ENCODE measurements at regions not wholly inside any gene's neighbourhood (a gene's known extent, or its start where the extent isn't known, plus 50 kb on each side); places are given as distances from the start of the nearest gene placed in this dataset.

- H3K4me3 ChIP-seq (replicated peaks in 1 of 3; ENCODE audit: insufficient read depth in 1 of 3, low read depth in 2 of 3, low read length in 3 of 3), result no peak overlapping the region
- no peaks in the 10 kb centered on the region for H3K79me2 ChIP-seq (ENCODE audit: insufficient read depth, low read length)
- no peak overlapping the region for H2AFZ ChIP-seq (ENCODE audit: low read length)
- POLR2A ChIA-PET, result no interaction called here
- CTCF ChIA-PET (ENCODE audit: low intra/inter-chr PET ratio, low total read pairs), result no interaction called here
- H3K4me2 ChIP-seq (ENCODE audit: low read depth, low read length), result no peak overlapping the region
- in situ Hi-C loops (cut with HindIII; ENCODE audit: extremely low pct_ligation_motif_present, low pct_unique_long_range_greater_than_20kb), result no loop called here
- intact Hi-C loops (cut with micrococcal nuclease; ENCODE audit: unreplicated experiment), result no loop called here
- H3K9me3 ChIP-seq (ENCODE audit: low read length), result no peaks in the 10 kb centered on the region
- H3K27ac ChIP-seq (ENCODE audit: extremely low read length, insufficient read depth, low read length), result no peak overlapping the region
- no peak for FAIRE-seq
- ATAC-seq, result peak; percentile 49
- no TSS peak for BruUV-seq (replicated peaks)
- TF ChIP-seq FOSL1 (CRISPR knock-in tag; IDR thresholded peaks at IDR 0.05; ENCODE audit: borderline replicate concordance) (no peak), CTCF (CRISPR knock-in tag; IDR thresholded peaks at IDR 0.05) (peak; percentile 52), STAG1 (CRISPR knock-in tag; IDR thresholded peaks at IDR 0.05) (peak; percentile 37), HMGXB4 (CRISPR knock-in tag; IDR thresholded peaks at IDR 0.05; ENCODE audit: borderline replicate concordance in 1 of 2, low read depth in 1 of 2) (no peak), NR2F6 (IDR thresholded peaks at IDR 0.05) (0 out of 2 replicates have a peak, but pooled peaks have one; percentile 41), NR2F6 (CRISPR knock-in tag; IDR thresholded peaks at IDR 0.05) (peak; percentile 40; the same call in 1 of the 2 replicates), NKX3-1 (CRISPR knock-in tag; IDR thresholded peaks at IDR 0.05) (no peak), ZBTB39 (CRISPR knock-in tag; IDR thresholded peaks at IDR 0.05) (no peak), ZSCAN25 (CRISPR knock-in tag; IDR thresholded peaks at IDR 0.05) (no peak), ZNF121 (CRISPR knock-in tag; IDR thresholded peaks at IDR 0.05) (no peak), SMC3 (IDR thresholded peaks at IDR 0.05; ENCODE audit: low read length) (0 out of 2 replicates have a peak, but pooled peaks have one; percentile 3), CEBPZ (IDR thresholded peaks at IDR 0.05; ENCODE audit: low read length) (no peak)
- H3K9ac ChIP-seq (ENCODE audit: insufficient read depth, low read depth, low read length), result no peak overlapping the region
- H4K20me1 ChIP-seq (ENCODE audit: insufficient read depth, low read length), result no peaks in the 10 kb centered on the region
- no peaks in the 10 kb centered on the region for H3K36me3 ChIP-seq (replicated peaks in 1 of 2; ENCODE audit: control insufficient read depth in 1 of 2, insufficient read depth in 2 of 2, low read length in 2 of 2)
- no peaks in the 10 kb centered on the region for H3K27me3 ChIP-seq (ENCODE audit: control insufficient read depth in 1 of 2, insufficient read depth in 2 of 2, low read length in 2 of 2)
- no peaks in the 10 kb centered on the region for H3K4me1 ChIP-seq (ENCODE audit: insufficient read depth, low read length)
- WGBS (ENCODE audit: low lambda C conversion rate), result no CpG with 5 or more reads among the region's 9 CpGs
- DNase-seq (ENCODE audit: low spot score), result peak; percentile 3
Measured at GRCh38 chrX:47723689-47724088, 64.7 kb upstream of the UXT start.
